ENCODE measurements at regions not wholly inside any gene's neighbourhood (a gene's known extent, or its start where the extent isn't known, plus 50 kb on each side); places are given as distances from the start of the nearest gene placed in this dataset.
A peak's percentile ranks its signal among the peaks of the same experiment; 100 is the strongest.

- Histone ChIP-seq H3K79me2 (ENCODE audit: low read depth) (no peaks in the 10 kb centered on the region), H3K36me3 (ENCODE audit: low read depth) (no peaks in the 10 kb centered on the region), H3K27ac (no peak overlapping the region), H3K9me2 (ENCODE audit: insufficient read depth) (no peaks in the 10 kb centered on the region), H3F3A (ENCODE audit: insufficient read depth, low read depth) (no peaks in the 10 kb centered on the region), H3K9me3 (ENCODE audit: insufficient read depth, low read depth) (no peaks in the 10 kb centered on the region), H3K4me2 (no peak overlapping the region), H3K27me3 (ENCODE audit: insufficient read depth, low read depth) (peaks cover 16% of the 10 kb centered on the region; the same call in 1 of the 2 replicates), H3K4me3 (no peak overlapping the region), H3K4me1 (replicated peaks; ENCODE audit: insufficient read depth) (no peaks in the 10 kb centered on the region), H4K20me1 (ENCODE audit: insufficient read depth) (no peaks in the 10 kb centered on the region), H2AFZ (no peak overlapping the region)
- intact Hi-C loops (cut with micrococcal nuclease; ENCODE audit: unreplicated experiment): no loop called here
- CTCF ChIA-PET: no interaction called here
- DNase-seq: no peak
- POLR2A ChIA-PET (ENCODE audit: unreplicated experiment): no interaction called here
- no TSS peak for BruUV-seq (replicated peaks)
- TF ChIP-seq EZH2 (IDR thresholded peaks at IDR 0.05; ENCODE audit: low read depth): no peak
These were observed 318.0 kb downstream of the DMAC1 start for GRCh38 chr9:7481570-7481969.

DNA sequence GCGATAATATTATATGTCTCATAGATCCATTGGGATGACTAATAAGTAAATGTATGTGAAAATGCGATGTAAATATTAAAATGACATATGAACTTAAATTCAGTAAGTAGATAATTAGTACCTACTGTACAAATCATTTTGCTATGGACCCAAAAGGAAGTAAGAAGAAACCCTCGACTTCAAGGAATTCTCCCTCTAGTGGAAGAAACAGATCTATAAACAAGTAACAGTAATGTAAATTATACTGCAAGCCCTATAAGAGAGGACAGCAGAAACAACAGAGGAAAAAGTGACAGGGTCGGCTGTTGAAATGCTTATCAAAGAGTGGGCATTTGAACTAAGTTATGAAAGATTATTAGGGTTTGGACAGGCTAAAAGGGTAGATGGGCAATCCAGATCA lies 320.3 kb downstream of the DMAC1 start:
- Histone ChIP-seq H3K9me3 (ENCODE audit: insufficient read depth, low read depth) (no peaks in the 10 kb centered on the region), H3K36me3 (ENCODE audit: low read depth) (no peaks in the 10 kb centered on the region), H3K9me2 (ENCODE audit: insufficient read depth) (no peaks in the 10 kb centered on the region), H3K79me2 (ENCODE audit: low read depth) (no peaks in the 10 kb centered on the region), H3K4me3 (no peak overlapping the region), H3K4me2 (no peak overlapping the region), H3K4me1 (replicated peaks; ENCODE audit: insufficient read depth) (no peaks in the 10 kb centered on the region), H3K27me3 (ENCODE audit: insufficient read depth, low read depth) (peaks cover 16% of the 10 kb centered on the region; the same call in 1 of the 2 replicates), H3K27ac (no peak overlapping the region), H3F3A (ENCODE audit: insufficient read depth, low read depth) (no peaks in the 10 kb centered on the region), H2AFZ (no peak overlapping the region), H4K20me1 (ENCODE audit: insufficient read depth) (no peaks in the 10 kb centered on the region)
- intact Hi-C loops (cut with micrococcal nuclease; ENCODE audit: unreplicated experiment): no loop called here
- ChIA-PET CTCF (no interaction called here), POLR2A (ENCODE audit: unreplicated experiment) (no interaction called here)
- TF ChIP-seq, protein P1, sequence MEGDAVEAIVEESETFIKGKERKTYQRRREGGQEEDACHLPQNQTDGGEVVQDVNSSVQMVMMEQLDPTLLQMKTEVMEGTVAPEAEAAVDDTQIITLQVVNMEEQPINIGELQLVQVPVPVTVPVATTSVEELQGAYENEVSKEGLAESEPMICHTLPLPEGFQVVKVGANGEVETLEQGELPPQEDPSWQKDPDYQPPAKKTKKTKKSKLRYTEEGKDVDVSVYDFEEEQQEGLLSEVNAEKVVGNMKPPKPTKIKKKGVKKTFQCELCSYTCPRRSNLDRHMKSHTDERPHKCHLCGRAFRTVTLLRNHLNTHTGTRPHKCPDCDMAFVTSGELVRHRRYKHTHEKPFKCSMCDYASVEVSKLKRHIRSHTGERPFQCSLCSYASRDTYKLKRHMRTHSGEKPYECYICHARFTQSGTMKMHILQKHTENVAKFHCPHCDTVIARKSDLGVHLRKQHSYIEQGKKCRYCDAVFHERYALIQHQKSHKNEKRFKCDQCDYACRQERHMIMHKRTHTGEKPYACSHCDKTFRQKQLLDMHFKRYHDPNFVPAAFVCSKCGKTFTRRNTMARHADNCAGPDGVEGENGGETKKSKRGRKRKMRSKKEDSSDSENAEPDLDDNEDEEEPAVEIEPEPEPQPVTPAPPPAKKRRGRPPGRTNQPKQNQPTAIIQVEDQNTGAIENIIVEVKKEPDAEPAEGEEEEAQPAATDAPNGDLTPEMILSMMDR (conservative IDR thresholded peaks at IDR 0.05): 0 out of 2 replicates have a peak, but pooled peaks have one; percentile 21
- no peak for TF ChIP-seq EZH2 (IDR thresholded peaks at IDR 0.05; ENCODE audit: low read depth)
- DNase-seq: no peak
- no TSS peak for BruUV-seq (replicated peaks)

- Histone ChIP-seq H3F3A (ENCODE audit: insufficient read depth, low read depth) (no peaks in the 10 kb centered on the region), H3K4me1 (replicated peaks; ENCODE audit: insufficient read depth) (no peaks in the 10 kb centered on the region), H3K27me3 (ENCODE audit: insufficient read depth, low read depth) (peaks cover 16% of the 10 kb centered on the region; the same call in 1 of the 2 replicates), H3K79me2 (ENCODE audit: low read depth) (no peaks in the 10 kb centered on the region), H3K9me3 (ENCODE audit: insufficient read depth, low read depth) (no peaks in the 10 kb centered on the region), H3K9me2 (ENCODE audit: insufficient read depth) (no peaks in the 10 kb centered on the region), H3K27ac (no peak overlapping the region), H3K4me3 (no peak overlapping the region), H3K4me2 (no peak overlapping the region), H3K36me3 (ENCODE audit: low read depth) (no peaks in the 10 kb centered on the region), H2AFZ (no peak overlapping the region), H4K20me1 (ENCODE audit: insufficient read depth) (no peaks in the 10 kb centered on the region)
- DNase-seq: no peak
- TF ChIP-seq EZH2 (IDR thresholded peaks at IDR 0.05; ENCODE audit: low read depth): no peak
- TF ChIP-seq, protein P1 (conservative IDR thresholded peaks at IDR 0.05): no peak
- intact Hi-C loops (cut with micrococcal nuclease; ENCODE audit: unreplicated experiment): no loop called here
- CTCF ChIA-PET: no interaction called here
- no TSS peak for BruUV-seq (replicated peaks)
- POLR2A ChIA-PET (ENCODE audit: unreplicated experiment): no interaction called here
These were observed 320.9 kb downstream of the DMAC1 start for GRCh38 chr9:7478646-7479045.

DNA sequence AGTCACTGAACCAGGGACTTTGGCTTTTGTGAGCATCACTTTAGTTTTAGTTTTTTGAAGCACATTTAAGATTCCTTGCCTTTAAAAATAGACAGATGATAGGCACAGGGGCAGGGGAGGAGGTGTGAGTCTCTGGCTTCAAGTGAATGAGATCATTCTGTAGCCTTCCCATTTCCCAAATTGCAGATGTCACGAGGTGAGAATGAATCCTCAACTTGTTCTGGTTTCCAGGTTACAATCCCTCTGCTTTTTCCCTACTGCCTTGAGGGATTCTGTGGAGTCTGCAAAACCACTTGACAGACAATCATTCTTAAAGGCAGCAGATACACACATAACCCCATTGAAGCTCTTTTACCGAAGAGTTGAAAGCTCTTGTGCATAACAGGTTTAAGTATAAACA lies 332.4 kb downstream of the DMAC1 start:
- intact Hi-C loops (cut with micrococcal nuclease; ENCODE audit: unreplicated experiment): no loop called here
- CTCF ChIA-PET: no interaction called here
- H3K9me2 ChIP-seq (ENCODE audit: insufficient read depth): no peaks in the 10 kb centered on the region
- H2AFZ ChIP-seq: no peak overlapping the region
- H3K4me3 ChIP-seq: no peak overlapping the region
- H3K9me3 ChIP-seq (ENCODE audit: insufficient read depth, low read depth): no peaks in the 10 kb centered on the region
- no peaks in the 10 kb centered on the region for H4K20me1 ChIP-seq (ENCODE audit: insufficient read depth)
- no peak for DNase-seq
- no TSS peak for BruUV-seq (replicated peaks)
- H3K36me3 ChIP-seq (ENCODE audit: low read depth): no peaks in the 10 kb centered on the region
- no peaks in the 10 kb centered on the region; the same call in 1 of the 2 replicates for H3K27me3 ChIP-seq (ENCODE audit: insufficient read depth, low read depth)
- POLR2A ChIA-PET (ENCODE audit: unreplicated experiment): no interaction called here
- TF ChIP-seq, protein P1 (conservative IDR thresholded peaks at IDR 0.05): no peak
- no peak for TF ChIP-seq EZH2 (IDR thresholded peaks at IDR 0.05; ENCODE audit: low read depth)
- H3K27ac ChIP-seq: no peak overlapping the region
- H3K79me2 ChIP-seq (ENCODE audit: low read depth): no peaks in the 10 kb centered on the region
- H3K4me2 ChIP-seq: no peak overlapping the region
- no peaks in the 10 kb centered on the region for H3K4me1 ChIP-seq (replicated peaks; ENCODE audit: insufficient read depth)
- H3F3A ChIP-seq (ENCODE audit: insufficient read depth, low read depth): no peaks in the 10 kb centered on the region
